ENCODE measurements at regions not wholly inside any gene's neighbourhood (a gene's known extent, or its start where the extent isn't known, plus 50 kb on each side); places are given as distances from the start of the nearest gene placed in this dataset.

DNA sequence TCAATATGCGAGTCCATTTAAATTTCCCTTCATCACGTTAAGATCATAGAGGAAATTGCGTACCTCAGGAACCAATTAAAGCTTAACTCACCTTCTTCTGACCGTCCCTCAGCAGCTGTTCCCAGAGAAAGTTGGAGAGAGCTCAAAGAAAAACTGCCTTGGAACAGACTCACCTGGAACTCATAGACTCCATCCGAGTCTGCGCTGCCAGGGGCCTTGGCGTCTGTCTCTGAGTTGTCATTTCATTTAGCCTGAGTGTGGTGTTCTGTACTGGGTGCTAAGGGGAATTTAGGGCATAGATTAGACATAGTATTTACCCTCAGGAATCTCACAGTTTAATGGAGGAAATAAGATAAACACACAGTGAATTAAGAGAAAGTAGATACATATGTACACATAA lies 892.7 kb downstream of the TLE1 start:
- CTCF ChIA-PET = no interaction called here

More for the DNA sequence above, 892.7 kb downstream of the TLE1 start:
- no peaks in the 10 kb centered on the region for H3K79me2 ChIP-seq (ENCODE audit: control insufficient read depth, insufficient read depth, low read length)
- H3K4me1 ChIP-seq (ENCODE audit: control insufficient read depth, extremely low read depth, insufficient read depth, low read length) = no peaks in the 10 kb centered on the region
- H4K20me1 ChIP-seq (replicated peaks; ENCODE audit: control insufficient read depth, extremely low read depth, insufficient read depth, low read length) = no peaks in the 10 kb centered on the region
- H3K4me3 ChIP-seq (replicated peaks in 1 of 3; ENCODE audit: insufficient read depth in 1 of 3, low read depth in 1 of 3, low read length in 3 of 3) = no peak overlapping the region
- TF ChIP-seq JUN (IDR thresholded peaks at IDR 0.05; ENCODE audit: borderline replicate concordance, insufficient read depth, insufficient read length, low read depth) = no peak
- TF ChIP-seq EZH2 (IDR thresholded peaks at IDR 0.05; ENCODE audit: borderline replicate concordance, low read depth, low read length, severe bottlenecking) = no peak
- TF ChIP-seq POLR2A (IDR thresholded peaks at IDR 0.05; ENCODE audit: low read depth, low read length) = no peak
- TF ChIP-seq MYC (IDR thresholded peaks at IDR 0.05; ENCODE audit: low read depth, low read length) = no peak
- no peak for TF ChIP-seq GATA2 (IDR thresholded peaks at IDR 0.05; ENCODE audit: insufficient read depth, insufficient read length, low read depth, low read length)
- no peak for TF ChIP-seq MAX (IDR thresholded peaks at IDR 0.05; ENCODE audit: insufficient read depth, insufficient read length)
- TF ChIP-seq POLR2AphosphoS5 (IDR thresholded peaks at IDR 0.05; ENCODE audit: insufficient read depth, low read depth, low read length) = no peak
- TF ChIP-seq FOS (IDR thresholded peaks at IDR 0.05; ENCODE audit: borderline replicate concordance, insufficient read depth, low read length) = no peak
- TF ChIP-seq CTCF (IDR thresholded peaks at IDR 0.05; ENCODE audit: extremely low read depth in 1 of 2, insufficient read depth in 1 of 2, low read depth in 1 of 2, low read length in 2 of 2) = no peak
- peaks cover 2% of the 10 kb centered on the region for H3K9me3 ChIP-seq (replicated peaks; ENCODE audit: control insufficient read depth, insufficient read depth, low read length)
- dilution Hi-C loops (cut with MboI; ENCODE audit: extremely low pct_ligation_motif_present, low sequenced_read_pairs) = no loop called here
- intact Hi-C loops (cut with micrococcal nuclease) = no loop called here
- no peaks in the 10 kb centered on the region for H3K27me3 ChIP-seq (ENCODE audit: control insufficient read depth in 2 of 2, insufficient read depth in 2 of 2, low read length in 2 of 2)
- H3K27ac ChIP-seq (ENCODE audit: insufficient read depth, low read depth, low read length) = no peak overlapping the region
- H3K4me2 ChIP-seq (ENCODE audit: insufficient read depth, low read length) = no peak overlapping the region
- DNase-seq (ENCODE audit: low read depth, low spot score) = no peak
- no peak for FAIRE-seq
- no peak overlapping the region for H2AFZ ChIP-seq (ENCODE audit: low read depth, low read length)
- no peaks in the 10 kb centered on the region for H3K9me1 ChIP-seq (replicated peaks; ENCODE audit: control insufficient read depth, extremely low read depth, insufficient read depth, low read length)
- H3K9ac ChIP-seq (replicated peaks; ENCODE audit: extremely low read depth, insufficient read depth, low read length) = no peak overlapping the region
- H3K36me3 ChIP-seq (ENCODE audit: control insufficient read depth in 2 of 2, extremely low read depth in 1 of 2, insufficient read depth in 2 of 2, low read length in 2 of 2) = no peaks in the 10 kb centered on the region
- no TSS peak for BruUV-seq (replicated peaks)
- POLR2A ChIA-PET = no interaction called here
